Eye (tissue), 1 donor: ENCODE measurements at regions not wholly inside any gene's neighbourhood (a gene's known extent, or its start where the extent isn't known, plus 50 kb on each side); places are given as distances from the start of the nearest gene placed in this dataset.
"Not testable (repeated sequence)": the region's sequence is repeated elsewhere in the genome, so short reads cannot be mapped to it uniquely, and the experiment has no call there.

Experiments used
- DNase-seq: peaks from one replicate; pipeline ENCODE4 v3.0.0-alpha.2; 2015

DNA sequence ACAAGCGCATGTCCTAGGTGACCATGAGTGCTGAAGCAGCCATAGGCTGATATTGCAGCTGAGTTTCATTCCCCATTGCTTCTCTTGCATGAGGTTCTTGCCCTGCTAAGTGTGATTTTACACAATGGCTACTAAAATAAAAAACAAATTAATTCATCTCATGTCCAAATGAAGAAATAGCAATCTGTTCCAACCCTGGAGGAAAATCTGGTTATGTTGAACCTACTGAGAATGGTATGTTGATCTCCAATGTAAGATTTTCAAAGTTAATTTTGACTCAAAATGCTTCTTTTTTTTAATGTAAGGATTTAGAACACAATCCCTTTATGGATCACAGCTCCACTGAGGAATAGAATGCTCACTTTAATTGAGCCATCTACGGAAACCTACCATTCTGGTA, 254.2 kb upstream of the CRBN start:
- DNase-seq = no peak

DNA sequence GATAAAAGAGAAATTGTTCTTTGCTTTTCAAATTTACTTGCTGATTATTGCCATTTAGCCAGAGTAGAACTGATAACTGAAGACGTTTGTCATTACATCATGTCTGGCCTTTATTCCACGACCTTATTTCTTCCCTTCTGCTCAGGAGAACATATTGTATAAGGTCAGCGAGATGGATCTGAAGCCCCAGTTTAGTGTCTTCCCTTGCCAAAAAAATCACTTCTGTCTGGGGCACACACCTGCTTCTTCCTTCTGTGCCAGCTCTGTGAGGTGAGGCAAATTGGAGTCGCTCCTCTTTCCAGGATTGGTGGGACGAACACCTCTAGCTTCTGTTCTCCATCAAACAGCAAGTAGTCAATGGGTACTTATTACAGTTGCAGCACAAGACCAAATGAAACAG, 250.3 kb upstream of the CRBN start:
- DNase-seq = no peak

DNA sequence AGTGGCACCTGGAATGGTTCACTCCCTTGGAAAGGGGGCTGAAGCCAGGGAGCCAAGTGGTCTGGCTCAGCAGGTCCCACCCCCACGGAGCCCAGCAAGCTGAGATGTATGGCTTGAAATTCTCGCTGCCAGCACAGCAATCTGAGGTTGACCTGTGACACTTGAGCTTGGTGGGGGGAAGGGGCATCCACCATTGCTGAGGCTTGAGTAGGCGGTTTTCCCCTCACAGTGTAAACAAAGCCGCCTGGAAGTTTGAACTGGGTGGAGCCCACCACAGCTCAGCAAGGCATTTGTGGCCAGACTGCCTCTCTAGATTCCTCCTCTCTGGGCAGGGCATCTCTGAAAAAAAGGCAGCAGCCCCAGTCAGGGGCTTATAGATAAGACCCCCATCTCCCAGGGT, 228.2 kb upstream of the CRBN start:
- not testable (repeated sequence) for DNase-seq

DNA sequence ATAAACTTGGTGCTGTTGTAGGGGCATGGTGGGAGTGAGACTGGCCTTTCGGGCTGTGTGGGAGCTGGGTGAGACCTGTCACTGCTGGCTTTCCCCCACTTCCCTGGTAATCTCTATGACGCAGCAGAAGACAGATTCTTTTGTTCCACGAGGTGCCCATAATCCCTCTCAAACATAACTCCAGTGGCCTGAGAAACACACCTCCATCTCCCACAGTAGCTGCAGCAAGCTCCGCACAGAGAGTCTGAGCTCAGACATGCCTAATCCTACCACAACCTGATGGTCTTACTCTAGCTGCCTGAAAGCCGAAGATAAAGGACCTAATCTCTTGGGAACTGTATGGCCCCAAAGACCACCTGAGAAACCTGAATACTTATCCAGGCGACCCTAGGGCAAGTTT, 225.6 kb upstream of the CRBN start:
- DNase-seq = no peak

DNA sequence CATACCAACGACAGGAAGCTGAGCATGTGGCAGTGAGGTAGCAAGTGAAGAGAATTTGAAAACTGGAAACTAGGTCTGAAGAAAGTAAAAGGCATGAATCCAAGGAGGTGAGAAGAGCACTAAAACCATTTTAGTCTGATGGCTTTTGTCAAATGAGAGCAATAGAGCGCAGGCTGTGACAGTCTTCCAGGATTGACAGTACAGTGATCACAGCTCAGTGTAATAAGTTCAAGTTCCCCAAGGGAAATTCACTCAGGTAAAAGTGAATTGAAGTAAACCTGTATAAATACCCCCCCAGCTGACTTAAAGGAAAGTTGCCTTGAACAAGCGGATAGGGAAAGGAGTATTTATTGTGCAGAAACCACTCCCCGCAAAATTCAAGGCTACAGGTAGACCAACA, 224.2 kb upstream of the CRBN start:
- no peak for DNase-seq

DNA sequence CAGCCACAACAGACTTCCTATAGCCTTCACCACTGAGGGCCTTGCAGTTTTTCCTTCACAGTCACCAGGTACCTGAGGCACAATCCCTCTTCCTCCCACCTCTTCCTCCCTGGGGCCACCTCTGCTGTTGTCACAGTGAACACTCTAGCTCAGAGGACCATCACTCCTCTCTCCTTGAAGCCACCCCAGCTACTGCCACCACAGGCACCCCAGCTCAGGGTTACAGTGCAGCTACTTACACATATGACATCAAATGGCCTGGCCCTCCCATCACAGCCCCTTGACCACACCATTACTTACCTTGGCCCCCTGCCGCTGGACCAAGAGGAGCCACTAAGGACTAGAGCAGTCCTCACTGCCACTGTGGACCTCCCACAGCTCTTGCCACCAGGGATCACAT, 213.5 kb upstream of the CRBN start:
- DNase-seq = no peak

DNA sequence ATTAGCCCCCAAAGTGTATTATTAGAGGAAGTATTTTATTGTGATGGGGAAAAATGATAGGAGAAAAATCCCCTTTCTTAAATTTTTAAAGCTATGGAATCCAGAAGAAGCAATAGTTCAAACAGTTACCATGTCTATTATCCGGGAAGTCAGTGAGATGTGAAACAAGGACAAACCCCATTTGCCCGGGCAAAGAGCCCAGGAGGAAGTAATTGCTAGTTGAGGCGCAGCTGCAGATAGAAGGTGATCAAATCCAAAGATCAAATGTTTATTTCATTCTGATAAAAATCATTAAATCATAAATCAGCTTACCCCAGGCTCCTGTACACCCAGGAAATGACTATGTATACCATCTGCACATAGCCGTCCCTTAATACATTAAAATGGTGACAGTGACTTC, 204.0 kb upstream of the CRBN start:
- DNase-seq = no peak

DNA sequence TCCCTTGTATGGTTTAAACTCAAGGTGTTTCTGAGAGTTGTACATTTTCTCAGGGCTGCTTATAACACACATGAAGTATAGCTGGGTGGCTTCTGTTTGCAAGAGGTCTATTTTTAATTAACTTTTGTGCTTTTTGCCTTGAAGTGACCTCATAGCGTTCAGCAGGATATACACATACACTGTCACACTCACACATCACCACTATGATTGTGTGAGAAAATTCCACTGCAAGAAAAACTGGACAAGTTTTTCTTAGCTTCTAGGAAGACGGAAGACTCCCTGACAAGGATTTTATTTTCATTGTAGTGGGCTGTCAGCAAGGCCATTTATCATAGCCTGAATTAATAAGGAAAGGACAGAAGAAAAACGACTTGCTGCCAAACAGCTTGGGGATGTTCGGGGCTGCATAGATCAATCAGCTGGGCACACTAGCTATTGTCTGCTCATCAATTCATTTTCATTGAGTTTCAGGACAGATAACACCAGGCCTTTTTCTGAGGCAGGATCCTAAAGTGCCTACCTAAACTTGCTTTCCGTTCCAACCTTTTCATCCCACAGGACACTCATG, 192.8 kb upstream of the CRBN start:
- no peak for DNase-seq

DNA sequence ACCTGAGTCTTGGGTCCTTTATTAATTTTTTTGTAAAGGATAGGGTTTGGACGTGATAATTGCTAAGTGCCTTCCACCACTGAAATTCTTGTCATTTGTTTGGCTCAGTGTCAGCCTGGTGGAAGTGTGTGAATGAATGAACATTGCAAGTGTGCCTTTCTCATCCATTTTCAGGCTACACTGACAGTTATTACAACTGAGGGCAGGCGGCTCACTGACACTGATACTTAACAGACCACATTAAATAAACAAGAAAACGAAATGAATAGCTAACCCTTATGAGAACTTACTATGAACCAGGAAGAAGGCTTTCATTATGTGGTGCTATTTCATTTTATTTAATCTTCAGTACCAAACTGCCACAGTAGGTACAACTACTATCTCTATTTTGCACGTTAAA, 188.8 kb upstream of the CRBN start:
- no peak for DNase-seq

DNA sequence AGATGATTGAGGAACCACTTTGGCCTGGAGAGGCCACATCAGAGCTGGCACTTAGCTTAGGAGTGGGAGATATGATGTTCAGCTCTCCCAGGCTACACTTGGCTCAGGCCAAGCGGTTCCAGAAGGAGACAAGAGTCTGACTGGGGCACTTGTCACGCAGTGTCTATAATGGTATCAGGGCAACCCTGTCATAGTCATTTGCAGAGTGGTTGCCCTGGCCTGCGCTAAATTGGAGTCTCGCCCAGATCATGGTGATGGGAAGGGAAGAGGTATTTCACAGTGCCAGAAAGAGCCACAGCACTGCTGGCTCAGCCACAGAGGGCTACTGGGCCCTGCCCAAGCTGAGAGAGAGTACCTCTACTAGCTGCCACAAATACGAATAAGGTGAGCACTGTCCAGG, 186.9 kb upstream of the CRBN start:
- DNase-seq = no peak

DNA sequence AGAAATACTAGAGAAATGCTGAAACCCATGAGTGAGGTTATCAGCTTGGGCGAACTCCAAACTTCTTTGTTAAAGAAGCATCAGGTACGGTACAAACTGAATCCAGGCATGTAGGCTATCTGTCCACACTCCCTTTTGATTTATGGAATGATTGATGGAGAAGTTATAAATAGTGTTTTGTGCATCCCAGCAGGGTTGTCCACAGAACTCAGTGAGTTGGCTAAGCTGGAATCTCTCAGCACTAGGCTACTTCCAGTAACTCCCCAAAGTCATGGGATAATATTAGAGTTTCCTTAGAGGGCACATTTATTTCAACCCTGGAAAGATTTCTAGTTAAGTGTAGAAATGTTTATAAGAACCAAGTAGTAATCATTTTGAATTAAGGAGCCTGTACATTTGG, 186.2 kb upstream of the CRBN start:
- DNase-seq = no peak

DNA sequence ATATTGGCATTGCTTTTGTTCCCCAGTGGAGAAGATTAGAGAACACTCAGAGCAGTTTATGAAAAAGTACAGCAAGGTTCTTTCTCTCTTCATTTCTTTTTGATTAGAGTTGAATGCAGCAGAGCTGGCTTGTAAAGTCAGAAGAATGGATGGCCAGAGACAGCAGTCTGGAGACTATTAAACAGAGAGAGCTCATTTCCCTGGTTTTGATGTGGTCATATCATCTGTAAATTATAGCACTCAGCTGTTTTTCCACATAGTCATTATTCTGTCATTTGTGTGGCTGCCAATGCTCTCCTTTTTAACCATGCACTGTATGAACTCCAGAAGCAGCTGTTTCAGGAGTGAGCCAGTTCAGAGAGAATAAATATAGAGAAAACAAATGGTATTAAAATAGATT, 177.4 kb upstream of the CRBN start:
- peak; percentile 56 for DNase-seq

DNA sequence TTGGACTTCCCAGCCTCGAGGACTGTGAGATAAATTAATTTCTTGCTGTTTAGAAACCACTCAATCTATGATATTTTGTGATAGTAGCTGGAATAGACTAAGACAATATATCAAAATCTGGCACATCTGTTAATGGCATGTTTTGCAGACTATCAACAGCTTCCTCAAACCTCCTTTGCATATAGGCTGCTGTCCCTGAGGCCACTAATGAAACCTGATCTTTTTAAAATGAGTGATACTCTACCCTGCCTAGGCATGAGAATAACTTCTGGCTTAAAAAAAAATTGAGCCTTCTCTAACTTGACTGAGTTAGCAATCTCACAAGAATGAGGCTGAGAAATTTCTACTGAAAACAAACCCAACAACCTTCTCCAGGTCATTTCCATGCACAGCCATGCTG, 176.0 kb upstream of the CRBN start:
- no peak for DNase-seq

DNA sequence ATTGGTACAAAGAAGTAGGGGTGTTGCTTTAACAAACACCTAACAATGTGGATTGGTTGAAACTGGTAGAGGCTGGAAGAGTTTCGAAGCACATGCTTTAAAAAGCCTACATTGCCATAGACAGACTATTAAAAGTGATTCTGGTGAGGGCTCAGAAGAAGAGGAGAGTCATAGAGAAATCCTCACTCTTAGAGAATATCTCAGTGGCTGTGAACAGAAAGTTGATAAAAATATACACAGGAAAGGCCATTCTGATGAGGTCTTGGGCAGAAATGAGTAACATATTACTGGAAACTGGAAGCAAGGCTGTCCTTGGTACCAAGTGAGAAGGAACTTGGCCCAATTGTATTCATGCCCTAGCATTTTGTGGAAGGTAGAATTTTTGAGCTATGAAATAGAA, 173.7 kb upstream of the CRBN start:
- no peak for DNase-seq

DNA sequence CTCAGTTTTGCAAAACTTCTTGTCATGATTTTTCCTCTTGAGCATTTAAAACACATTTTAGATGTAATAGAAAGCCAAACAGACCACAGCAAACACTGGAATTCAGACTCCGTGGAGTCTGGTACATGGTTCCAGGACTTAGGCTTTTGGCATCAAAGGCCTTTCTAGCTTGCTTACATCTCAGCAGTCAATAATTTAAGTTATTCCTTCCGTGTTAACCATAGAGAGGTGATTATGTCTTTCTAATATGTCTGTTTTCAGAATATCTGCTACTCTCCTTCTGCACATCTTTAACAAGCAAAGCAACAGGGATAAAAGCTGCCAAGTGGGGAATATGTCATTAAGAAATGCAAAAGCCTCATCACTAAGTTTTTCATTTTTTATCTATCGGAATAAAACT, 171.7 kb upstream of the CRBN start:
- DNase-seq = no peak

DNA sequence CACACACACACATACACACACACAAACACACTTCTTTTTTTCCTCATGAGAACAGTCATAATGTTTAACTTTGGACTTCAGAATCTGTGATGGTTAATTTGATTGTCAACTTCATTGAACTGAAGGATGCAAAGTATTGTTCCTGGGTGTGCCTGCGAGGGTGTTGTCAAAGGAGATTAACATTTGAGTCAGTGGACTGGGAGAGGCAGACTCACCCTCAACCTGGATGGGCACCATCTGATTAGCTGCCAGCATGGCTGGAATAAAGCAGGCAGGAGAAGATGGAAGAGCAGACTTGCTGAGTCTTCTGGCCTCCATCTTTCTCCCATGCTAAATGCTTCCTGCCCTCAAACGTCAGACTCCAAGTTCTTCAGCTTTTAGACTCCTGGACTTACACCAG, 167.6 kb upstream of the CRBN start:
- peak; percentile 39 for DNase-seq

DNA sequence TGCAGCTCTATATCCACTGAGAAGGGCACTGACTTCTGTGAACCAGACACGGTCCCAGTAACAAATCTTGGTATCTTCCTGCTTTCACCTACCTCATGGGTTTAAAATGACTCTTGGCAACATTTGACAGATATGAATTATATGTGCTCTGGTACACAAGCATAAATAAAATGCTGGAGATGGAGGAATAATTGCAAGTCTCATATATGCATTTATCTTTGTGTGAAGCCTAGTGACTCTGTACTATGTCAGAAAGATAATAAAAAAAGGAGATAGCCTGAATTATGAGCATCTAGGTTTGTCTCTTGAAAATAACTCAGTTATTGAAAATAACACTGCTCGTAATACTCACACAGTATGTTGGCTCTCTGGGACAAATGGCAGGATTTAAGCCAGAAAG, 167.1 kb upstream of the CRBN start:
- peak; percentile 9 for DNase-seq

DNA sequence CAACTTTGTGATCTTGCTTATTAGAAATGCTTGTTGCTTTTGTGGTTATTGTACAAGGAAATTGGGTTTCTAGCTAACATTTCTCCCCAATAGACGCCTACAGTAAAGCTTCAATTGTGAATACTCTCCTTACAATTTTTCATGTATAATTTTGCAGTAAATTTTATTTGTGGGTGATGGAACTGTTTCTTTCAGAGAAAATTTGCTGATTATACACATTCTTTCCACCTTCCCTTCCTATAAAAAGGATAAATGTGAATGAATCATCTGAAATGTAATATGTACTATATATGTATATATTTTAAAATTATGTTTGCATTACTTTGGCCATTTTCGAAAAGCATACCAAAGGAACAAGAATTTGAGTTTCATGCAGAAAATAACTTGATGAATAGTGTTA, 162.7 kb upstream of the CRBN start:
- DNase-seq = no peak

DNA sequence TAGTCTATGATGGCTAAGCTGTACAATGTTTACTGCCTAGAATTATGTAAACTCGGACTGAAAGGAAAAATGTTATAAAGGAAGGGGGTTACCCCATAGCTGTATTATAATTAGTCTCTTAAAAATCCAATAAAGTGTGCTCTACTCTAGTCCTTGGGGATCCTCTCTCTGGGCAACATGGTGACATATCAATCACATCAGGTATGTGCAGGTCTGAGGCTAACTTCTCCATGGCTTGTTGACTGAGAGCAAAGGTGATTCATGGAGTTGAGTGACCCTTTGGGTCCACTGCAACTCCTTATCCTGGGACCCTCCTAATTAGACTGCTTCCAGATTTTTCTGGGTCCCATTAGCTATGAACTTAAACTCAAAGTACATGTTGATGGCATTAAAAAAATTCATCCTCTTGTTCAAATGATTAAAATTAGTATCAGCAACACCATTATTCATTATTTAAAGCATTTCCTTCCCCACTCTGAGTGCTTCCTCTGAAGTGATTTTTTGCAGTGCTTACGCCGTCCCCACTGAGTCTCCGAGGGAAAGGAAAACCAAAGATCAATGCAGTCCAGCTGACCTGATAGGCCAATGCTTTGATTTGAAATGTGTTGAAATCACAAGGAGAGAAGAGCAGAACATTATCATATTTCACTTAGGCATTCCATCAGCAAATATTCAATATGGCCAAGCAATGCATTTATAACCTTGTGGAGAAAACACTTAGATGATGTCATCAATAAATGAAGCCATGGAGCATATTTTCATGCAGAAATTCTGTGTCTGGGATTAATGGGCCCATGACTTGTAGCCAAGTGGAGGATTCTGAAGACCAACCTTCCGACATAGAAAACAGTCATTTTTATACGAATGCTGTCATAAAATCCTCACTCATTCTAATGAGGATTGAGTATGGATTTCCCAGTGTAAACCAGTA, 161.7 kb upstream of the CRBN start:
- no peak for DNase-seq

DNA sequence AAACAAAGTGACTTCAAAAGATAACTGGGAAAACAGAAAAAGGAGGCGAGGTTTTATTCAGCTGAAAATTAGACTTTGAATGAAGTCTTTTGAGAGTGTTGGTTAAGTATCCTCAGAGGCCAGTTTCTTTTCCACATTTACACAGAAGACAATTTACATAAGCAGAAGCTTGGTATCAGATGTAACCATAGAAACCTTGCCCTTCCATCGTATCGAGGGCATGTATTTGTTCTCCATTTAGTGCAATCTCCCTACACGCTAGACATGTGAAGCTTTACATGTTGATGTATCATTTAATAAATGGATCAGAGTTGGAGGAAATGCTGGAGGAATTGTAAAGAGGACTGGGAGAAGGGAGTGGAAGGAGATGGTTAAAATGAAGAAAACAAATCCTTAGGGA, 161.0 kb upstream of the CRBN start:
- no peak for DNase-seq

DNA sequence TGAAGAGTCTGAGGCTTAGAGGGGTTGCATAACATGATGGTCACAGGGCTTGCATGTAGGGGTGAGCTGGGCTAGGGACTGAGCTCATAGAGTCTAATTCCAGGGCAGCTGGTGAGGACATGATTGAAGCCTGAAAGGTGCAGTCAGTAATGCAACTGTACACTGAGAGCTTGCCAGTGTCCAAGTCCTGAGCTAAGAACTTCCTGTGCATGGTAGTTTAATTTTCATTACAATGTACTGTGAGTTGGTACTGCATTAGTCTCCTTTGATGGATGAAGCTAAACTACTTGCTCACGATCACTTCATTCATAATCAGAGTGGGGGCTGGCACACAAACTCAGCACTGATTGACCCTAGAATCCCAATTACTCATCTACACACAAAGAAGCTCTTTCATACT, 156.4 kb upstream of the CRBN start:
- no peak for DNase-seq

DNA sequence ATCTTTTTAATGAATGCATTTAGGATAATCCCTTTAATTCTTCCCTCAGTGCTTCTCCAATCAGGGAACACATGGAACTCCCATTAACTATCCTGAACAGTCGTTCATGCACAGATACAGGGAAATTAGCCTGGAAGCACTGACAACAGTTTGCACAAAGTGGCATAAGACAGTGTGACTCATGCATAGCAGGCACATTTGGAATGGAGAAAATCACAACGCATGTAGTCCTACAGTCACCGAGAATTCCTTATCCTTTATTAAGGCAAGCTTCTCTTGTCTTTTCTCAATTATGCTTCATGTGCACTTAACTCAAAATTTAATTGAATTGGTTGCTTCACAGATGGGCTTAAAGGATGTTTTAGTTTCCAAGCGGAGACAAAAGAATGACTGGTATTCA, 155.0 kb upstream of the CRBN start:
- DNase-seq = peak; percentile 19

DNA sequence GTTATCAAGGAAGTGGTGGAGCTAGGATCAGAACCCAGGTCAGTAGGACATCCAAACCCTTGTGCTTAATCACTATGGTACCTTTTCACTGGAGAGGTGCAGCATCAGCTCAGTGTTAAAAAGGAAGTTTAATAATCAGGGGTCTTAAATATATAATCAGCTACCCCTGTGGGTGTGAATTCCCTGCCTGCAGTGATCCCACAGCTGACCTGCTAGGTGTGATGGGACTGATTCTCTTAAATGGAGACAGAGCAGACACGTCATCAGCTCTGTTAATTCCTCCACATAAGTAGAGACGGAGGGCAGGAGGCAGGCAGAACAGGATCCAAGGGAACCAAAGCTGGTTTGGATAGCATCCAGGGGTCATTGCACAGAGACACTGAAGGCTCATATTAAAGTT, 154.1 kb upstream of the CRBN start:
- no peak for DNase-seq

DNA sequence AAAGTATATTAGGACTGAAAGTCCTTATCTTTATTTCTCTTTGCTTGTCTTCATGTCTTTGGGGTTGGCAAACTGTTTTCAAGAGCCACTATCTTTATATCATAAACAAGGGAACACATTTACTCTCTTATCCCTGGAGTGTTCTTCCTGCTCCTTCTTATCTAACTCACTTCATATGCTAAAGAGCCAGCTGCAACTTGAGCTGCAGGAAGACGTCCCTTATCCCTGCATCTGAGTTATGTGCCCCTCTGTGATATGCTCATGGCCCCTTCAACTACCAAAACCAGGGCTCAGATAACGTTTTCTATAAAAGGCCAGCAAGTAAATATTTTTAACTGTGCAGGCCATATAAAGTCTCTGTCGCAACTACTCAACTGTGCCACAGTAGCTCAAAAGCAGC, 137.0 kb upstream of the CRBN start:
- no peak for DNase-seq

DNA sequence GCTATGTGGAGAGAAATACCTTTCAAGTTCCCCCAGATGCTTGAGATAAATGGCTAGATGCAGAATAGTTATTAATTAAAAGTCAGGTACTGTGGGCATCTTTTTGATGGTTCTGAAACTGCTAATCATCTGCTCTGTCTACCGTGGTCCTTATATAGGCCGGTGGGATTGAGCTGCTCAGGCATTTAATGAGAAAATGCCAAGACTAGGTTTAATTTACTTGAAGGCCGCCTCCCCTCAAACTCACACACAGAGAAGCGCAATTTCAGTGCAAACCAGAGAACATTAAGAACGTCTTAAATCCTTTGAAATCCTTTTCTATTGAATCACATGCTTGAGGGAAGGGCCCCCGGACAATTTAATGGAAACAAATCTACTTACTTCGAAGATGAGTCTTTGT, 136.4 kb upstream of the CRBN start:
- DNase-seq = no peak
